ENCODE measurements at regions not wholly inside any gene's neighbourhood (a gene's known extent, or its start where the extent isn't known, plus 50 kb on each side); places are given as distances from the start of the nearest gene placed in this dataset.

GRCh38 chr15:94611656-94612055 lies 380.3 kb downstream of the MCTP2 start:
- no peaks in the 10 kb centered on the region for H3K9me3 ChIP-seq (ENCODE audit: control insufficient read depth, low read depth, low read length)
- no peak overlapping the region for H3K4me2 ChIP-seq (ENCODE audit: control insufficient read depth, extremely low read depth, insufficient read depth, low read depth, low read length)
- dilution Hi-C loops (cut with MboI; ENCODE audit: extremely low pct_ligation_motif_present, low sequenced_read_pairs) = no loop called here
- no peaks in the 10 kb centered on the region for H3K9me1 ChIP-seq (ENCODE audit: control insufficient read depth, extremely low read depth, insufficient read depth, low read length)
- TF ChIP-seq EZH2 (IDR thresholded peaks at IDR 0.05; ENCODE audit: low read length) = no peak
- no peak for TF ChIP-seq CTCF (optimal IDR thresholded peaks at IDR 0.05 in 1 of 3, IDR thresholded peaks at IDR 0.05 in 1 of 3, conservative IDR thresholded peaks at IDR 0.05 in 1 of 3; ENCODE audit: extremely low read depth in 1 of 3, insufficient read depth in 2 of 3, low read length in 3 of 3)
- no peaks in the 10 kb centered on the region for H3K79me2 ChIP-seq (ENCODE audit: control insufficient read depth, insufficient read depth, low read length)
- H3K9ac ChIP-seq (ENCODE audit: control insufficient read depth, extremely low read depth, insufficient read depth, low read length) = no peak overlapping the region
- H3K27me3 ChIP-seq (ENCODE audit: control insufficient read depth, extremely low read depth, insufficient read depth, low read length) = no peaks in the 10 kb centered on the region
- no peak overlapping the region for H2AFZ ChIP-seq (ENCODE audit: control insufficient read depth, low read length)
- DNase-seq (ENCODE audit: low read depth, low spot score) (no peak), FAIRE-seq (no peak)
- H4K20me1 ChIP-seq (ENCODE audit: control insufficient read depth, extremely low read depth, insufficient read depth, low read length) = no peaks in the 10 kb centered on the region
- H3K27ac ChIP-seq (ENCODE audit: control insufficient read depth, insufficient read depth, low read length) = no peak overlapping the region
- H3K36me3 ChIP-seq (ENCODE audit: control insufficient read depth in 2 of 2, extremely low read depth in 1 of 2, insufficient read depth in 2 of 2, low read length in 2 of 2) = no peaks in the 10 kb centered on the region
- no peak overlapping the region for H3K4me3 ChIP-seq (ENCODE audit: control insufficient read depth in 2 of 3, extremely low read depth in 1 of 3, insufficient read depth in 2 of 3, low read depth in 1 of 3, low read length in 3 of 3)
- no peaks in the 10 kb centered on the region for H3K4me1 ChIP-seq (ENCODE audit: control insufficient read depth, extremely low read depth, insufficient read depth, low read length)

GRCh38 chr15:94615688-94616087 lies 384.3 kb downstream of the MCTP2 start:
- no peak overlapping the region for H3K4me3 ChIP-seq (ENCODE audit: control insufficient read depth in 2 of 3, extremely low read depth in 1 of 3, insufficient read depth in 2 of 3, low read depth in 1 of 3, low read length in 3 of 3)
- no peaks in the 10 kb centered on the region for H3K4me1 ChIP-seq (ENCODE audit: control insufficient read depth, extremely low read depth, insufficient read depth, low read length)
- no peaks in the 10 kb centered on the region for H3K27me3 ChIP-seq (ENCODE audit: control insufficient read depth, extremely low read depth, insufficient read depth, low read length)
- no peak for TF ChIP-seq CTCF (optimal IDR thresholded peaks at IDR 0.05 in 1 of 3, IDR thresholded peaks at IDR 0.05 in 1 of 3, conservative IDR thresholded peaks at IDR 0.05 in 1 of 3; ENCODE audit: extremely low read depth in 1 of 3, insufficient read depth in 2 of 3, low read length in 3 of 3)
- no peak for TF ChIP-seq EZH2 (IDR thresholded peaks at IDR 0.05; ENCODE audit: low read length)
- H3K4me2 ChIP-seq (ENCODE audit: control insufficient read depth, extremely low read depth, insufficient read depth, low read depth, low read length) = no peak overlapping the region
- H2AFZ ChIP-seq (ENCODE audit: control insufficient read depth, low read length) = no peak overlapping the region
- H3K27ac ChIP-seq (ENCODE audit: control insufficient read depth, insufficient read depth, low read length) = no peak overlapping the region
- no peak overlapping the region for H3K9ac ChIP-seq (ENCODE audit: control insufficient read depth, extremely low read depth, insufficient read depth, low read length)
- H4K20me1 ChIP-seq (ENCODE audit: control insufficient read depth, extremely low read depth, insufficient read depth, low read length) = no peaks in the 10 kb centered on the region
- no peaks in the 10 kb centered on the region for H3K9me1 ChIP-seq (ENCODE audit: control insufficient read depth, extremely low read depth, insufficient read depth, low read length)
- H3K36me3 ChIP-seq (ENCODE audit: control insufficient read depth in 2 of 2, extremely low read depth in 1 of 2, insufficient read depth in 2 of 2, low read length in 2 of 2) = no peaks in the 10 kb centered on the region
- DNase-seq (ENCODE audit: low read depth, low spot score) = no peak
- H3K79me2 ChIP-seq (ENCODE audit: control insufficient read depth, insufficient read depth, low read length) = no peaks in the 10 kb centered on the region
- H3K9me3 ChIP-seq (ENCODE audit: control insufficient read depth, low read depth, low read length) = no peaks in the 10 kb centered on the region
- dilution Hi-C loops (cut with MboI; ENCODE audit: extremely low pct_ligation_motif_present, low sequenced_read_pairs) = no loop called here
- FAIRE-seq = no peak

Data from keratinocyte (primary cell).